ENCODE measurements at regions not wholly inside any gene's neighbourhood (a gene's known extent, or its start where the extent isn't known, plus 50 kb on each side); places are given as distances from the start of the nearest gene placed in this dataset.
"Not testable (repeated sequence)": the region's sequence is repeated elsewhere in the genome, so short reads cannot be mapped to it uniquely, and the experiment has no call there.

DNA sequence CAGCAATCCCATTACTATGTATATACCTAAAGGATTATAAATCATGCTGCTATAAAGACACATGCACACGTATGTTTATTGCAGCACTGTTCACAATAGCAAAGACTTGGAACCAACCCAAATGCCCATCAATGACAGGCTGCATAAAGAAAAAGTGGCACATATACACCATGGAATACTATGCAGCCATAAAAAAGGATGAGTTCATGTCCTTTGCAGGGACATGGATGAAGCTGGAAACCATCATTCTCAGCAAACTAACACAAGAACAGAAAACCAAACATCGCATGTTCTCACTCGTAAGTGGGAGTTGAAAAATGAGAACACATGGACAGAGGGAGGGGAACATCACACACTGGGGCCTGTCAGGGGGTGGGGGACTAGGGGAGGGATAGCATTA is 71.2 kb upstream of the GPRC5B start:
- not testable (repeated sequence) for H3K36me3 ChIP-seq (ENCODE audit: control insufficient read depth, insufficient read depth, low read length); H3K9me3 ChIP-seq (ENCODE audit: control insufficient read depth, insufficient read depth, low read length); DNase-seq (ENCODE audit: low read depth, low spot score); H3K27ac ChIP-seq (ENCODE audit: low read length); H3K4me1 ChIP-seq (ENCODE audit: control insufficient read depth, insufficient read depth, low read length); H3K4me3 ChIP-seq (ENCODE audit: low read length); H3K27me3 ChIP-seq (ENCODE audit: control insufficient read depth, insufficient read depth, low read length)
- no CpG with 5 or more reads among the region's 3 CpGs for WGBS (ENCODE audit: insufficient coverage, insufficient read length)

DNA sequence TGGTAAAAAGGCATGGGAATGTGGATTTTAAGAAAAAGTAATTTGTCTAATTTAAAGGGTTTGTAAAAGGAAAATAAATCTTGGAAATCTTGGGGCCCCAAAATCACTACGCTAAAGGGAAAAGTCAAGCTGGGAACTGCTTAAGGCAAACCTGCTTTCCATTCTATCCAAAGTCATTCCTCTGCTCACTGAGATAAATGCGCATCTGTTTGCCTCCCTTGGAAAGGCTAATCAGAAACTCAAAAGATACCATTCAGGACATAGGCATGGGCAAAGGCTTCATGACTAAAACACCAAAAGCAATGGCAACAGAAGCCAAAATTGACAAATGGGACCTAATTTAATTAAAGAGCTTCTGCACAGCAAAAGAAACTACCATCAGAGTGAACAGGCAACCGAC is 70.4 kb upstream of the GPRC5B start:
- H3K36me3 ChIP-seq (ENCODE audit: control insufficient read depth, insufficient read depth, low read length); H3K27me3 ChIP-seq (ENCODE audit: control insufficient read depth, insufficient read depth, low read length); DNase-seq (ENCODE audit: low read depth, low spot score); H3K9me3 ChIP-seq (ENCODE audit: control insufficient read depth, insufficient read depth, low read length); H3K27ac ChIP-seq (ENCODE audit: low read length); H3K4me3 ChIP-seq (ENCODE audit: low read length); H3K4me1 ChIP-seq (ENCODE audit: control insufficient read depth, insufficient read depth, low read length): not testable (repeated sequence)
- WGBS (ENCODE audit: insufficient coverage, insufficient read length) = no CpG with 5 or more reads among the region's 3 CpGs

DNA sequence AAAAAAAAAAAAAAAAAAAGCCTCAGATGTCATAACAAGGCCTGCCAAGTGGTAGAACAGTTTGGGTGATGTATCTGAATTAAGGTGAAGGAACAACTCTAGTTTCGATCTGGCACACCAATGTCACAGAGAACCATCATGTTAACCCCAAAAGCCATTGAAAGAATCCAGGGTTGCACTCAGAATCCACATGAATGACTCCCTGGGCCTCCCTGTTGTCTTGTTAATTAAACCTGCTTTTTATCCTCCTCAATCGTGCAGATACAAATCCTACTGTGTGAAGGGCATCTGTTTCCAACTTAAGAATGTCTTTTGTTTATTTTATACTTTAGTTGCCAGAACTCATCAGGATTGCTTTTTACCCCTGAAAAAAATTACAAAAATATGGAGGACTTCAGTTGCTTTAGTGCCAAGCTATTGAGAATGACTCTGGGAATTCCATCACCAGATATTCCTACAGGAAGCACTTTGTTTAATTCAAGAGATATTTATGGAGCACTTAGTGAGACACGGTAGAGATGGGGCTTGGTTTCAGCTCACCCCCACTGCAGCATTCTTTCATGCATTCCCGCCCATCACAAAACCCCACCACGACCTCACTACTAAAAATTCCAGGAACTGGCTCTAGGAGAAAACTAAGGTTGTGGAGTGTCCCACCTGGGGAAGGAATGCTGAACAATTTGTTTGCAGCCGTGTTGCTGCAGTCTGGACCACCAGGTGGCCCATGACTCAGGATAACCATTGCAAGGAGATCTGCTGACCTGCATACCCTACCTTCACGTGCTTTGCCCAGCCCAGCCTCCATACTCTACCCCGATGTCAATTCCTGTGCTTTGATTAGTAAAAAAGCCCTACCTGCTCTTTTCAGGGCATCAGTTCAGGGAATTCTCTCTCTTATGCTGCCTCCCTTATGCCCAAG is 63.8 kb upstream of the GPRC5B start:
- Histone ChIP-seq H3K36me3 (ENCODE audit: control insufficient read depth, insufficient read depth, low read length) (no peaks in the 10 kb centered on the region), H3K27me3 (ENCODE audit: control insufficient read depth, insufficient read depth, low read length) (no peaks in the 10 kb centered on the region), H3K4me3 (ENCODE audit: low read length) (no peak overlapping the region), H3K27ac (ENCODE audit: low read length) (no peak overlapping the region), H3K9me3 (ENCODE audit: control insufficient read depth, insufficient read depth, low read length) (no peaks in the 10 kb centered on the region), H3K4me1 (ENCODE audit: control insufficient read depth, insufficient read depth, low read length) (peaks cover 2% of the 10 kb centered on the region; the same call in 1 of the 2 replicates)
- DNase-seq (ENCODE audit: low read depth, low spot score) = peak; percentile 87
- no CpG with 5 or more reads among the region's 8 CpGs for WGBS (ENCODE audit: insufficient coverage, insufficient read length)

DNA sequence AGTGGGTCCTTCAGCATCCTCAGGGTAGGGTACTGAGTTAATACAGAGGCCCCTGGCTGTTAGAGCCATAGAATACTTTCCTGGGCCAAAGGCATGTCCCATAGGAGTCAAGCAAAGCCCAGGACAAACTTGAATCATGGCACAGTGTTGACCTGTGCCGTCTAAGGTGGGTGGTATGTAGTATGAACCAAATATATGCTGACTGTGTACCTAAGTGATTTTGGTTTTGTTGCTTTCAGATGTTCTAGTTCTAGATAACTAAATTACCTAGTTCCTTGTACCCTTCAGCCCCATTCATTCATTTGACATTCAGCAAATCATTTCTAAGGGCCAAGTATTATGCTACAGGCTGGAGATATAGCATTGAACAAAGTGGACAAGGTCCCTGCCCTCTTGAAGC is 61.3 kb upstream of the GPRC5B start:
- no peaks in the 10 kb centered on the region for H3K36me3 ChIP-seq (ENCODE audit: control insufficient read depth, insufficient read depth, low read length)
- H3K4me3 ChIP-seq (ENCODE audit: low read length) = no peak overlapping the region
- H3K27ac ChIP-seq (ENCODE audit: low read length) = no peak overlapping the region
- no peaks in the 10 kb centered on the region for H3K27me3 ChIP-seq (ENCODE audit: control insufficient read depth, insufficient read depth, low read length)
- DNase-seq (ENCODE audit: low read depth, low spot score) = no peak
- no CpG with 5 or more reads among the region's 1 CpG for WGBS (ENCODE audit: insufficient coverage, insufficient read length)
- peaks cover 2% of the 10 kb centered on the region; the same call in 1 of the 2 replicates for H3K4me1 ChIP-seq (ENCODE audit: control insufficient read depth, insufficient read depth, low read length)
- no peaks in the 10 kb centered on the region for H3K9me3 ChIP-seq (ENCODE audit: control insufficient read depth, insufficient read depth, low read length)

DNA sequence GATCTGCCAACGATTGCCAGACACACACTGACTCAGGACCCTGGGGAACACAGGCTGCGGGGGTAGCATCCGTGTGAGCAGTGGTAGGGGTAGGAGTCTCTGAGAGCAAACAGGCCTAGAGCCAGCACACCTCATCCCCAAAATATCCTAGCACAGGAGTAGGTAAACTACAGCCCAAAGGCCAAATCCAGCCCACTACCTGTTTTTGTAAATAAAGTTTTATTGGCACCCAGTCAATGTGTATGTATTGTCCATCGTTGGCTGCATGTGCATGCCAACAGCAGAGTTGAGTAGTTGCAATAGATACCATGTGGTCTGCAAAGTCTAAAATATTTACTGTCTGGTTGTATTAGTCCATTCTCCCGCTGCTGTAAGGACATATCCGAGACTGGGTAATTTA is 55.5 kb upstream of the GPRC5B start:
- Histone ChIP-seq H3K27me3 (ENCODE audit: control insufficient read depth, insufficient read depth, low read length) (no peaks in the 10 kb centered on the region), H3K36me3 (ENCODE audit: control insufficient read depth, insufficient read depth, low read length) (no peaks in the 10 kb centered on the region)
- no peak for DNase-seq (ENCODE audit: low read depth, low spot score)

DNA sequence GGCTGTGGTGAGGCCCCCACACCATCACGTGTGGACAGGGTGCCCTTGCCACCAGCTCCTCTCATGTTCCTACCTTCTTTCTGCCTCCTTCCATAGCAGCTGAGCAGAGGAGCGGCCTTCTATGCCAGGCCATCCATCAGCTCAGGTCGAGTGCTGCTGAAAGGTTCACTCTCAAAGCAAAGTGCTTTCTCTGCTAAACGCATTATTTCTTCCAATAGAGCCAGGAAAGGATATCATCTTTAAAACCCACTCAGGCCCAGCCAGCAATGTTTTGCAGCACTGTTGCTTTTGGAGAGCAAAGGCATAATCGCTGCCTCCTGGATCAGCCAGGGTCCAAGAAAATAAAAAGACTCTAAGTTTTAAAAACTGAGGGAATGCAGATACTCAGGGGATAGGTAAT is 54.9 kb upstream of the GPRC5B start:
- H3K4me1 ChIP-seq (ENCODE audit: control insufficient read depth, insufficient read depth, low read length) = no peaks in the 10 kb centered on the region
- no peaks in the 10 kb centered on the region for H3K36me3 ChIP-seq (ENCODE audit: control insufficient read depth, insufficient read depth, low read length)
- no peak for DNase-seq (ENCODE audit: low read depth, low spot score)
- H3K27me3 ChIP-seq (ENCODE audit: control insufficient read depth, insufficient read depth, low read length) = no peaks in the 10 kb centered on the region
- H3K9me3 ChIP-seq (ENCODE audit: control insufficient read depth, insufficient read depth, low read length) = no peaks in the 10 kb centered on the region
- WGBS (ENCODE audit: insufficient coverage, insufficient read length) = no CpG with 5 or more reads among the region's 5 CpGs
- H3K4me3 ChIP-seq (ENCODE audit: low read length) = no peak overlapping the region
- H3K27ac ChIP-seq (ENCODE audit: low read length) = no peak overlapping the region

More for the DNA sequence above, 55.5 kb upstream of the GPRC5B start:
- Histone ChIP-seq H3K4me3 (ENCODE audit: low read length) (no peak overlapping the region), H3K27ac (ENCODE audit: low read length) (no peak overlapping the region), H3K9me3 (ENCODE audit: control insufficient read depth, insufficient read depth, low read length) (no peaks in the 10 kb centered on the region), H3K4me1 (ENCODE audit: control insufficient read depth, insufficient read depth, low read length) (no peaks in the 10 kb centered on the region)
- no CpG with 5 or more reads among the region's 6 CpGs for WGBS (ENCODE audit: insufficient coverage, insufficient read length)

DNA sequence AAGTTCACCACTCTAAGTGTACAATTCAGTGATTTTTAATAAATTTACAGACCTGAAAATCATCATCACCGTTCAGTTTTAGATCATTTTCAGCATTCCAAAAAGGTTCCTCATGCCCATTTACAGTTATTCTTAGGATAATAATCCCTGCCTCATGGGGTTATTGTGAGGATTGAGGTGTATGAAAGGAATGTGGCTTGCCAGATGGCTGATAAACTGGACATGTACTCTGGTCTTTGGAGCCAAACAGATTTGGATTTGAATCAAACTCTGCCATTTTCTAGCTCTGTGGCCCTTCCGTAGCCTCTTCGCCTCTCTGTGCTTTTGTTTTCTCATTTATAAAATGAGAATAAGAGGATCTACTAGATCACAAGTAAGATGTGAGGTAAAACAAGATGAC is 53.9 kb upstream of the GPRC5B start:
- H3K27ac ChIP-seq (ENCODE audit: low read length) = no peak overlapping the region
- H3K27me3 ChIP-seq (ENCODE audit: control insufficient read depth, insufficient read depth, low read length) = no peaks in the 10 kb centered on the region
- H3K4me1 ChIP-seq (ENCODE audit: control insufficient read depth, insufficient read depth, low read length) = no peaks in the 10 kb centered on the region
- no peak overlapping the region for H3K4me3 ChIP-seq (ENCODE audit: low read length)
- no peaks in the 10 kb centered on the region for H3K9me3 ChIP-seq (ENCODE audit: control insufficient read depth, insufficient read depth, low read length)
- WGBS (ENCODE audit: insufficient coverage, insufficient read length) = no CpG with 5 or more reads among the region's 3 CpGs
- no peak for DNase-seq (ENCODE audit: low read depth, low spot score)
- no peaks in the 10 kb centered on the region for H3K36me3 ChIP-seq (ENCODE audit: control insufficient read depth, insufficient read depth, low read length)

DNA sequence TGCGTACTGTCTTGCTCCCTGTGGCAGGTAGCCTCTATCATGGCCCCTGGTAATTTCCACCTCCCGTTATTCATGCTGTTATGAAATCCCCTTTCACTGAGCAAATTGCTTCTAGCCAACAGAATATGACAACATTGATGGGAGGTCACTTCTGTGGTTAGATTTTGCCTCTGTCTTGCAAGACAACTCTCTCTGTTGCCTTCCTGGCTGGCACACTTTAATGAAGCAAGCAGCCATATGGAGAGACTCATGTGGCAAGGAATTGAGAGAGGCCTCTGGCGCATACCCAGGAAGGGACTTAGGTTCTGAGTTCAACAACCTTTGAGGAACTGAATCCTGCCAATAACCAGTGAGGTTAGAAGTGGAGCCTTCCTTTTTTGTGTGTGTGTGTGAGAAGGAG is 51.8 kb upstream of the GPRC5B start:
- H3K27ac ChIP-seq (ENCODE audit: low read length) = no peak overlapping the region
- H3K36me3 ChIP-seq (ENCODE audit: control insufficient read depth, insufficient read depth, low read length) = no peaks in the 10 kb centered on the region
- DNase-seq (ENCODE audit: low read depth, low spot score) = no peak
- H3K27me3 ChIP-seq (ENCODE audit: control insufficient read depth, insufficient read depth, low read length) = no peaks in the 10 kb centered on the region
- no CpG with 5 or more reads among the region's 3 CpGs for WGBS (ENCODE audit: insufficient coverage, insufficient read length)
- no peak overlapping the region for H3K4me3 ChIP-seq (ENCODE audit: low read length)
- no peaks in the 10 kb centered on the region for H3K4me1 ChIP-seq (ENCODE audit: control insufficient read depth, insufficient read depth, low read length)
- no peaks in the 10 kb centered on the region for H3K9me3 ChIP-seq (ENCODE audit: control insufficient read depth, insufficient read depth, low read length)

DNA sequence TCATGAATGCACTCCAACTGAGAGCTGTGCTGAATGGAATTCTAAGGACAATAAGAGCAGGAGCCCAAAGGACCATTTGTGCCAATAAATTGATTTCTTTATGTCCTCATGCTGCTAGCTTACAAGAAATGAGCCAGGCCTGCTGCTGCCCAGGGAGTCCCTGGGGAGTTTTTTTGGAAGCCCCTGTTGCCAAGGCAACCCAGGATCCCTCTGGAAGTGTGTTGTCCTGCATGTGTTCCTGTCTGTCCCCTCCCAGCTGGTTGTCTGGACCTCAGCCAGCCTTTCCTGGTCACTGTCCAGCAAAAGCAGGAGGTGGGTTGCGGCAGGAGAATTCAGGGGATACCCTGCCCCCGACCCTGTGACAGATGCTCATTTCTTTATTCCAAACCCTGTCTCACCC is 51.0 kb upstream of the GPRC5B start:
- no peaks in the 10 kb centered on the region for H3K4me1 ChIP-seq (ENCODE audit: control insufficient read depth, insufficient read depth, low read length)
- H3K27me3 ChIP-seq (ENCODE audit: control insufficient read depth, insufficient read depth, low read length) = no peaks in the 10 kb centered on the region
- no peaks in the 10 kb centered on the region for H3K36me3 ChIP-seq (ENCODE audit: control insufficient read depth, insufficient read depth, low read length)
- no peak for DNase-seq (ENCODE audit: low read depth, low spot score)
- no peak overlapping the region for H3K27ac ChIP-seq (ENCODE audit: low read length)
- WGBS (ENCODE audit: insufficient coverage, insufficient read length) = no CpG with 5 or more reads among the region's 2 CpGs
- H3K9me3 ChIP-seq (ENCODE audit: control insufficient read depth, insufficient read depth, low read length) = no peaks in the 10 kb centered on the region
- no peak overlapping the region for H3K4me3 ChIP-seq (ENCODE audit: low read length)
